Anterior cingulate cortex (tissue), 58 donors: ENCODE measurements at regions not wholly inside any gene's neighbourhood (a gene's known extent, or its start where the extent isn't known, plus 50 kb on each side); places are given as distances from the start of the nearest gene placed in this dataset.
"Not testable (repeated sequence)": the region's sequence is repeated elsewhere in the genome, so short reads cannot be mapped to it uniquely, and the experiment has no call there.

Experiments used
- DNase-seq, 58 donors: peaks; one replicate each; lab custom pipeline; 2025; lab: John Stamatoyannopoulos, UW

- DNase-seq, result no peak
Measured at GRCh38 chr5:66408576-66408975, 187.6 kb upstream of the MAST4 start.

GRCh38 chr5:66410122-66410521 lies 186.1 kb upstream of the MAST4 start:
- DNase-seq, result no peak

GRCh38 chr5:66411701-66412100 lies 184.5 kb upstream of the MAST4 start:
- no peak for DNase-seq

GRCh38 chr5:66413931-66414330 lies 182.3 kb upstream of the MAST4 start:
- peak in 2 of 58 donors; percentile 4 to 8 for DNase-seq

GRCh38 chr5:66415208-66415607 lies 181.0 kb upstream of the MAST4 start:
- no peak for DNase-seq

GRCh38 chr5:66416698-66417097 lies 179.5 kb upstream of the MAST4 start:
- DNase-seq, result no peak

- DNase-seq, result peak in 1 of 58 donors; percentile 36
Measured at GRCh38 chr5:66417781-66418180, 178.4 kb upstream of the MAST4 start.

GRCh38 chr5:66423484-66423883 lies 172.7 kb upstream of the MAST4 start:
- no peak for DNase-seq

GRCh38 chr5:66425842-66426241 lies 170.4 kb upstream of the MAST4 start:
- DNase-seq, result no peak

- no peak for DNase-seq
Measured at GRCh38 chr5:66426259-66427138, 169.7 kb upstream of the MAST4 start.

GRCh38 chr5:66427139-66427442 lies 169.1 kb upstream of the MAST4 start:
- no peak for DNase-seq

GRCh38 chr5:66436721-66437120 lies 159.5 kb upstream of the MAST4 start:
- DNase-seq, result no peak

- DNase-seq, result no peak
Measured at GRCh38 chr5:66438087-66438486, 158.1 kb upstream of the MAST4 start.

GRCh38 chr5:66438696-66439095 lies 157.5 kb upstream of the MAST4 start:
- DNase-seq, result no peak

- no peak for DNase-seq
Measured at GRCh38 chr5:66440202-66440680, 156.0 kb upstream of the MAST4 start.

- DNase-seq, result no peak
Measured at GRCh38 chr5:66441351-66441750, 154.8 kb upstream of the MAST4 start.

- DNase-seq, result no peak
Measured at GRCh38 chr5:66442951-66443445, 153.2 kb upstream of the MAST4 start.

- no peak for DNase-seq
Measured at GRCh38 chr5:66443462-66444130, 152.6 kb upstream of the MAST4 start.

- not testable (repeated sequence) for DNase-seq
Measured at GRCh38 chr5:66448070-66448469, 148.1 kb upstream of the MAST4 start.

- no peak for DNase-seq
Measured at GRCh38 chr5:66450237-66450636, 146.0 kb upstream of the MAST4 start.

GRCh38 chr5:66450988-66451387 lies 145.2 kb upstream of the MAST4 start:
- no peak for DNase-seq

- DNase-seq, result no peak
Measured at GRCh38 chr5:66452109-66452508, 144.1 kb upstream of the MAST4 start.
